ENCODE measurements at regions not wholly inside any gene's neighbourhood (a gene's known extent, or its start where the extent isn't known, plus 50 kb on each side); places are given as distances from the start of the nearest gene placed in this dataset.

DNA sequence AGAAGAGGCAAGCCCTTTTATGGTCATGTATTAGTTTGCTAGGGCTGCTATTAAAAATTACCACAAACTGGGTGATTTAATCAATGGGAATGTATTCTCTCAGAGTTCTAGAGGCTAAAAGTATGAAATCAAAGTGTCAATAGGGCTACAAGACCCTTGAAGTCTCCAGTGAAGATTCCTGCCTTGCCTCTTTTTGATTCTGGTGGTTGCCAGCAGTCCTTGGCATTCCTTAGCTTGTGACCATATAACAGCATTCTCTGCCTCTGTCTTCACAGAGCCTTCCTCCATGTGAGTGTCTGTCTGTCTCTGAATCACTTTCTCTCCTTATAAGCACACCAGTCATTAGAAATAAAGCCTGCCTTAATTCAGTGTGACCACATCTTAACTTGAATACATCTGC is 282.7 kb downstream of the KCNN2 start:
- no peak overlapping the region for H3K4me2 ChIP-seq (ENCODE audit: extremely low read depth, insufficient read depth, low read length)
- H3K79me2 ChIP-seq (ENCODE audit: control insufficient read depth, insufficient read depth, low read length): no peaks in the 10 kb centered on the region
- no peaks in the 10 kb centered on the region for H3K36me3 ChIP-seq (ENCODE audit: control insufficient read depth, insufficient read depth, low read length)
- no peak for DNase-seq (ENCODE audit: low read depth in 2 of 2)
- H3K4me3 ChIP-seq (replicated peaks in 1 of 4; ENCODE audit: control extremely low read depth in 1 of 4, insufficient read depth in 1 of 4, low read depth in 3 of 4, low read length in 4 of 4): no peak overlapping the region
- H2AFZ ChIP-seq (ENCODE audit: low read length): no peak overlapping the region
- no peak overlapping the region for H3K9ac ChIP-seq (ENCODE audit: insufficient read depth, low read length)
- no peaks in the 10 kb centered on the region for H3K9me3 ChIP-seq (ENCODE audit: control insufficient read depth, insufficient read depth, low read depth, low read length)
- TF ChIP-seq, protein P1, sequence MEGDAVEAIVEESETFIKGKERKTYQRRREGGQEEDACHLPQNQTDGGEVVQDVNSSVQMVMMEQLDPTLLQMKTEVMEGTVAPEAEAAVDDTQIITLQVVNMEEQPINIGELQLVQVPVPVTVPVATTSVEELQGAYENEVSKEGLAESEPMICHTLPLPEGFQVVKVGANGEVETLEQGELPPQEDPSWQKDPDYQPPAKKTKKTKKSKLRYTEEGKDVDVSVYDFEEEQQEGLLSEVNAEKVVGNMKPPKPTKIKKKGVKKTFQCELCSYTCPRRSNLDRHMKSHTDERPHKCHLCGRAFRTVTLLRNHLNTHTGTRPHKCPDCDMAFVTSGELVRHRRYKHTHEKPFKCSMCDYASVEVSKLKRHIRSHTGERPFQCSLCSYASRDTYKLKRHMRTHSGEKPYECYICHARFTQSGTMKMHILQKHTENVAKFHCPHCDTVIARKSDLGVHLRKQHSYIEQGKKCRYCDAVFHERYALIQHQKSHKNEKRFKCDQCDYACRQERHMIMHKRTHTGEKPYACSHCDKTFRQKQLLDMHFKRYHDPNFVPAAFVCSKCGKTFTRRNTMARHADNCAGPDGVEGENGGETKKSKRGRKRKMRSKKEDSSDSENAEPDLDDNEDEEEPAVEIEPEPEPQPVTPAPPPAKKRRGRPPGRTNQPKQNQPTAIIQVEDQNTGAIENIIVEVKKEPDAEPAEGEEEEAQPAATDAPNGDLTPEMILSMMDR (conservative IDR thresholded peaks at IDR 0.05 in 1 of 2, IDR thresholded peaks at IDR 0.05 in 1 of 2; ENCODE audit: low read depth in 1 of 2, low read length in 2 of 2): no peak
- TF ChIP-seq EZH2 (IDR thresholded peaks at IDR 0.05; ENCODE audit: low read length, missing control alignments): no peak
- no peaks in the 10 kb centered on the region for H4K20me1 ChIP-seq (ENCODE audit: control insufficient read depth, extremely low read depth, insufficient read depth, low read length)
- H3K4me1 ChIP-seq (ENCODE audit: control insufficient read depth, extremely low read depth, insufficient read depth, low read length): no peaks in the 10 kb centered on the region
- no peak overlapping the region for H3K27ac ChIP-seq (ENCODE audit: insufficient read depth, low read length)
- H3K27me3 ChIP-seq (ENCODE audit: control insufficient read depth, insufficient read depth, low read length): no peaks in the 10 kb centered on the region

GRCh38 chr5:114636271-114636670 is 274.4 kb downstream of the KCNN2 start:
- Histone ChIP-seq H2AFZ (ENCODE audit: low read length) (no peak overlapping the region), H3K4me3 (replicated peaks in 1 of 4; ENCODE audit: control extremely low read depth in 1 of 4, insufficient read depth in 1 of 4, low read depth in 3 of 4, low read length in 4 of 4) (no peak overlapping the region), H3K27me3 (ENCODE audit: control insufficient read depth, insufficient read depth, low read length) (no peaks in the 10 kb centered on the region), H3K36me3 (ENCODE audit: control insufficient read depth, insufficient read depth, low read length) (no peaks in the 10 kb centered on the region), H3K9ac (ENCODE audit: insufficient read depth, low read length) (no peak overlapping the region), H4K20me1 (ENCODE audit: control insufficient read depth, extremely low read depth, insufficient read depth, low read length) (no peaks in the 10 kb centered on the region), H3K79me2 (ENCODE audit: control insufficient read depth, insufficient read depth, low read length) (no peaks in the 10 kb centered on the region), H3K4me1 (ENCODE audit: control insufficient read depth, extremely low read depth, insufficient read depth, low read length) (no peaks in the 10 kb centered on the region), H3K27ac (ENCODE audit: insufficient read depth, low read length) (no peak overlapping the region), H3K4me2 (ENCODE audit: extremely low read depth, insufficient read depth, low read length) (no peak overlapping the region), H3K9me3 (ENCODE audit: control insufficient read depth, insufficient read depth, low read depth, low read length) (no peaks in the 10 kb centered on the region)
- no peak for DNase-seq (ENCODE audit: low read depth in 2 of 2)
- TF ChIP-seq EZH2 (IDR thresholded peaks at IDR 0.05; ENCODE audit: low read length, missing control alignments): no peak
- TF ChIP-seq, protein P1 (conservative IDR thresholded peaks at IDR 0.05 in 1 of 2, IDR thresholded peaks at IDR 0.05 in 1 of 2; ENCODE audit: low read depth in 1 of 2, low read length in 2 of 2): no peak

GRCh38 chr5:114634967-114635901 is 273.4 kb downstream of the KCNN2 start:
- H2AFZ ChIP-seq (ENCODE audit: low read length): no peak overlapping the region
- no peak overlapping the region for H3K27ac ChIP-seq (ENCODE audit: insufficient read depth, low read length)
- H3K4me1 ChIP-seq (ENCODE audit: control insufficient read depth, extremely low read depth, insufficient read depth, low read length): no peaks in the 10 kb centered on the region
- no peak overlapping the region for H3K4me3 ChIP-seq (replicated peaks in 1 of 4; ENCODE audit: control extremely low read depth in 1 of 4, insufficient read depth in 1 of 4, low read depth in 3 of 4, low read length in 4 of 4)
- no peaks in the 10 kb centered on the region for H4K20me1 ChIP-seq (ENCODE audit: control insufficient read depth, extremely low read depth, insufficient read depth, low read length)
- no peak overlapping the region for H3K9ac ChIP-seq (ENCODE audit: insufficient read depth, low read length)
- no peak for DNase-seq (ENCODE audit: low read depth in 2 of 2)
- TF ChIP-seq, protein P1 (conservative IDR thresholded peaks at IDR 0.05 in 1 of 2, IDR thresholded peaks at IDR 0.05 in 1 of 2; ENCODE audit: low read depth in 1 of 2, low read length in 2 of 2): no peak
- TF ChIP-seq EZH2 (IDR thresholded peaks at IDR 0.05; ENCODE audit: low read length, missing control alignments): no peak
- H3K36me3 ChIP-seq (ENCODE audit: control insufficient read depth, insufficient read depth, low read length): no peaks in the 10 kb centered on the region
- H3K27me3 ChIP-seq (ENCODE audit: control insufficient read depth, insufficient read depth, low read length): no peaks in the 10 kb centered on the region
- H3K79me2 ChIP-seq (ENCODE audit: control insufficient read depth, insufficient read depth, low read length): no peaks in the 10 kb centered on the region
- H3K4me2 ChIP-seq (ENCODE audit: extremely low read depth, insufficient read depth, low read length): no peak overlapping the region
- H3K9me3 ChIP-seq (ENCODE audit: control insufficient read depth, insufficient read depth, low read depth, low read length): no peaks in the 10 kb centered on the region

All from fibroblast of lung (primary cell).